ENCODE measurements at regions not wholly inside any gene's neighbourhood (a gene's known extent, or its start where the extent isn't known, plus 50 kb on each side); places are given as distances from the start of the nearest gene placed in this dataset.
"Not testable (repeated sequence)": the region's sequence is repeated elsewhere in the genome, so short reads cannot be mapped to it uniquely, and the experiment has no call there.

GRCh38 chr11:134944131-134944530 is 532.1 kb upstream of the B3GAT1 start:
- no peak for DNase-seq (ENCODE audit: low spot score)

DNA sequence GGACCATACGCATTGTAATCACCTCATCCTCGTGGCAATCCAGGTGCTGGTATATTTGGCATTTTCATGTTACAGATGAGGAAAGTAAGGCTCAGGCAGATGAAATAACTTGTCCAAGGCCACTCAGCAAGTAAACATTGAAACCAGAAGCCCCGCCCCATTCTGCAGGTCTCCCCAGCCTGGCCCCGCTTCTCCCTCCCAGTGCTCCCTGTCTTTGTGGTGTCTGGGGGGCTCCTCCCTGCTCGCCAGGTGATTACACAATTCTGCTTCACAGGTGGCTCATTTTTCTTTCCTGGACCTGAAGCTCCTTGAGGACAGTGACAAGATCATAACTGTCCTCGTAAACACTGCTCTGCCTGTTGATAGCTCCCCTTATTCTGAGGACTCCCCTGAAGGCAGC is 531.5 kb upstream of the B3GAT1 start:
- DNase-seq (ENCODE audit: low spot score): no peak

DNA sequence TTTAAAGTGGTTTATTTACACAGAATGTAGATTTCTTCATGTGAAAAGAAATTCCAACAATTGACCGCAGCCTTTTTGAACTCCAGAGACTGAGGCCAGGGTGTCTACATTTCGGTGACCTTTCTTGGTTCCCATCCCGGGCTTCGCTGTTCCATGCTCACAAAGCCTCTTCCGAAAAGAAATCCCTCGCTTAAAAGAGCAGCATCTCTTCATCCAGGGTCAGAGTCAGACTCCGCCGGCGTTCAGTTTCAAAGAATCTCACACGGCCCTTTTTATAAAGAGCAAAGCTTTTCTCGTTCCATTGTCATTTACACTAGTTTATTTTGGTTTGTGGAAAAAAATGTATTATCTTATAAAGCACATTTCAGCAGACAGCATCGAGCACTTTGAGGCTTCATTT is 530.6 kb upstream of the B3GAT1 start:
- DNase-seq (ENCODE audit: low spot score): no peak

DNA sequence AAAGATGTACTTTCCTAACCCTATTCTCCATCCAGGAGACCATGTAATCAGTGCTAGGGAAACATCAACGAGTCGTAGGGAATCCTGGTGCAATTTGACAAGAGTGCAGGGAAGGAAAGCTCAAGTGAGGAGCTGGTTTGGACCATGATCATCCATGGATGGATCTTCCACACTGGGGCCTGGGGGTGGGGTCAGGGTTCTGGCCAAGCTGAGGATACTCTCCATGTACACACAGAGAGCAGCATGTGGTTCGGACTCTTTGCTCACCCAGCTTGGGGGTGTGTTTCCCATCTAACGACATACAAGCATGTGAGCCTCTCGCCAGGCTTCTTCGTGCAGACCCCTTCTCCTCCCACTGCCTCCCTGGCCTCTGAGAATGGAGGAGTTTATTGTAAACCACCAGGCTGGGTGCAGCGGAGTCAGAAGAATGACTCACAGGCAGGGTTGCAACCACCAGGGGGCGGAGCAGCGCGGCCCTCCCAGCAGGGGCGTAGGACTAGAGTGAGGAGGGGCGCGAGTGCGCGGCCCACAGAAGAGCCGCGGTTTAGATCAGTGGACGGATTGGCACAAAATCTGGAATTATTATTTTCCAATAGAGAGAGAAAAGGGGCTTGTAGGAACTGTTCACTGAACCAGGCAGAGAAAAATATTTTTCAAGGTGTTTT is 530.0 kb upstream of the B3GAT1 start:
- not testable (repeated sequence) for DNase-seq (ENCODE audit: low spot score)

DNA sequence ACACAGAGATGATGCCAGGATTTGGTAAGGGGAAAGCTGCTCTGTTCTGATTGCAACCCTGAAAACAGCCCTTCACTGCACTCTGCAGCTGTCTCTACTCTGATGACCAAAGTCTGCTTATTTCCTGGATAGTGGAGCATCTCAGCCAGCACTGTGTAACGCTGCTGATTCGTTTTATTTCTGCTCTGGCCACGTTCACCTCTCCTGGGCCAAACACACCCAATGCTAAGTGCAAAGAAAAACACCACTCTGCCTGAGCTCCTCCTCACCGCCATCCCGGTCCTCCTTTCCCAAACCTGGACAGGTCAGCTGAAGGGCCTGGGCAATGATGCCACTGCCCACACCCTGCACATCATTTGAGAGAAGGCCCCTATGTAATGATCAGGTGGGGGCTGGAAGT is 529.3 kb upstream of the B3GAT1 start:
- DNase-seq (ENCODE audit: low spot score): no peak

GRCh38 chr11:134940441-134941126 is 528.5 kb upstream of the B3GAT1 start:
- DNase-seq (ENCODE audit: low spot score): no peak

GRCh38 chr11:134939905-134940304 is 527.9 kb upstream of the B3GAT1 start:
- DNase-seq (ENCODE audit: low spot score): no peak

- DNase-seq (ENCODE audit: low spot score): no peak
These were observed 527.0 kb upstream of the B3GAT1 start for GRCh38 chr11:134939031-134939430.

GRCh38 chr11:134938212-134938611 is 526.2 kb upstream of the B3GAT1 start:
- no peak for DNase-seq (ENCODE audit: low spot score)

DNA sequence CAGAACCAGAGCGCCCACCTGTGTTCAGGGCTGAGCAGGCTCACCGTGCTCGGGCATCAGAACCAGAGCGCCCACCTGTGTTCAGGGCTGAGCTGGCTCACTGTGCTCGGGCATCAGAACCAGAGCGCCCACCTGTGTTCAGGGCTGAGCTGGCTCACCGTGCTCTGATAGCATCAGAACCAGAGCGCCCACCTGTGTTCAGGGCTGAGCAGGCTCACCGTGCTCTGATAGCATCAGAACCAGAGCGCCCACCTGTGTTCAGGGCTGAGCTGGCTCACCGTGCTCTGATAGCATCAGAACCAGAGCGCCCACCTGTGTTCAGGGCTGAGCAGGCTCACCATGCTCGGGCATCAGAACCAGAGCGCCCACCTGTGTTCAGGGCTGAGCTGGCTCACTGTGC is 525.2 kb upstream of the B3GAT1 start:
- not testable (repeated sequence) for DNase-seq (ENCODE audit: low spot score)

DNA sequence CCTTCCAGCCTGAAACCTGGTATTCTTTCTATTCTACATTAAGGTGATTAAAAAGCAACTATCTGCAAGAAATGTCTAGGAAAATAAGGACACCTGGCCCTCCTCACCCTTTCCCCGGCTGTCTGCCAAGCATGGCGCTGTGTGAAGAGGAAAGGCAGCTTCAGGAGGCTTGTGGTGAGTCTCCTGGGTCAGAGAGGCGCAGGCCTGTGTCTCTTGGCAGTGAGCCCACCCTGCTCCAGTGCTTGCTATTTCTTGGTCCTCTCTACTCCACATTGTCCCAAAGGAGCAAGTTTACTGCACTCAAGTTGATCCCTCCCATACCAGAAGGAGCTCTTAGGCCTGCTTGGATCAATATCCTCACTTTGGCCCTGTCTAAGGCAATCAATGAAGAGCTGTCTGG is 520.7 kb upstream of the B3GAT1 start:
- no peak for DNase-seq (ENCODE audit: low spot score)

GRCh38 chr11:134925432-134925831 is 513.4 kb upstream of the B3GAT1 start:
- no peak for DNase-seq (ENCODE audit: low spot score)

- no peak for DNase-seq (ENCODE audit: low spot score)
These were observed 511.4 kb upstream of the B3GAT1 start for GRCh38 chr11:134923441-134923840.

GRCh38 chr11:134921938-134922337 is 509.9 kb upstream of the B3GAT1 start:
- no peak for DNase-seq (ENCODE audit: low spot score)

GRCh38 chr11:134920851-134921608 is 509.0 kb upstream of the B3GAT1 start:
- DNase-seq (ENCODE audit: low spot score): no peak

- DNase-seq (ENCODE audit: low spot score): no peak
These were observed 504.6 kb upstream of the B3GAT1 start for GRCh38 chr11:134916421-134917213.

- DNase-seq (ENCODE audit: low spot score): no peak
These were observed 503.8 kb upstream of the B3GAT1 start for GRCh38 chr11:134915881-134916280.

DNA sequence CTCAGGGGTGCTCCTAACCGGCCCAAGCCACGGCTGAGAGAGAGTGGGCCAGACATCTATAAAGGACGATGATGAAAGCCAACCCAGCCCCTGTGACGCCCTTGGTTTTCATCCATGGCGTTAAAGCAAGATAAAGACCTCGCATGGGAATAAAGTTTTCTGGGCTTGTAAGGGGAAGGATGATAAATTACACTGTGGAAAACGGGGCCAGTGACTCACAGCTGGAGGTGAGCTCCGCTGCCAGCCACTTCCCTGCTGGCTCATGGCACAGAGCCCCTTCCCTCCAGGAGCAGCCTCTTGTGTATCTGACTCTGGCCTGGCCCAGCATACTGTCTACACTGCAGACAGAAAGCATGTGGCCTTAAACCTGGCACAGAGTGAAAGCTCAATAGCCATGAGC is 503.2 kb upstream of the B3GAT1 start:
- DNase-seq (ENCODE audit: low spot score): no peak

GRCh38 chr11:134913999-134914590 is 502.1 kb upstream of the B3GAT1 start:
- DNase-seq (ENCODE audit: low spot score): no peak

GRCh38 chr11:134913391-134913790 is 501.3 kb upstream of the B3GAT1 start:
- no peak for DNase-seq (ENCODE audit: low spot score)

- DNase-seq (ENCODE audit: low spot score): no peak
These were observed 499.6 kb upstream of the B3GAT1 start for GRCh38 chr11:134911514-134912180.

Data from cerebellar cortex (tissue), 1 donor.